ENCODE measurements at regions not wholly inside any gene's neighbourhood (a gene's known extent, or its start where the extent isn't known, plus 50 kb on each side); places are given as distances from the start of the nearest gene placed in this dataset.

DNA sequence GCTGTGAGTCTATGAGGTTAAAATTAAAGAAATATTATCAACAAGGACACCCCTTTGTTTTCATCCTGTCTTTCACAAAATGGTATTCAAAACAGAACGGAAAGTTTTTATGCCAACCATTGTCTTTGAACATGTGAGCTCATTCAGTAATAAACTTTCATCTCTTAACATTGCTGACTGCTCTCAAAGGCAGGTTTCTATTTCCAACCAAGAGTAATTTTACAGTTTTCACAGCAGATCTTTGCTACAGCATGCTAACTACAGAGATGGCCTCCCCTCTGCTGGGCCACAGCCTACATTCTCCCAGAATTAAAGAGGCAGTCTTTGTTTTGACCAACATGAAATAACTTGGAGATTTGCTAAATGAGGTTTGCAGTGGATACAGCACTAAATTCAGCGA, 101.5 kb downstream of the DMRT2 start (continued):
- TF ChIP-seq, protein P1, sequence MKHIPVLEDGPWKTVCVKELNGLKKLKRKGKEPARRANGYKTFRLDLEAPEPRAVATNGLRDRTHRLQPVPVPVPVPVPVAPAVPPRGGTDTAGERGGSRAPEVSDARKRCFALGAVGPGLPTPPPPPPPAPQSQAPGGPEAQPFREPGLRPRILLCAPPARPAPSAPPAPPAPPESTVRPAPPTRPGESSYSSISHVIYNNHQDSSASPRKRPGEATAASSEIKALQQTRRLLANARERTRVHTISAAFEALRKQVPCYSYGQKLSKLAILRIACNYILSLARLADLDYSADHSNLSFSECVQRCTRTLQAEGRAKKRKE (CRISPR knock-in tag; IDR thresholded peaks at IDR 0.05; ENCODE audit: low read depth): no peak
- TF ChIP-seq RNF2 (IDR thresholded peaks at IDR 0.05; ENCODE audit: borderline replicate concordance, low read depth) (no peak), HDAC2 (IDR thresholded peaks at IDR 0.05) (no peak), TP53 (CRISPR knock-in tag; IDR thresholded peaks at IDR 0.05) (no peak), JUN (IDR thresholded peaks at IDR 0.05) (no peak), ZFP36 (IDR thresholded peaks at IDR 0.05; ENCODE audit: borderline replicate concordance, partially characterized antibody) (no peak), MAZ (IDR thresholded peaks at IDR 0.05; ENCODE audit: borderline replicate concordance, low read depth, low read length) (no peak)

DNA sequence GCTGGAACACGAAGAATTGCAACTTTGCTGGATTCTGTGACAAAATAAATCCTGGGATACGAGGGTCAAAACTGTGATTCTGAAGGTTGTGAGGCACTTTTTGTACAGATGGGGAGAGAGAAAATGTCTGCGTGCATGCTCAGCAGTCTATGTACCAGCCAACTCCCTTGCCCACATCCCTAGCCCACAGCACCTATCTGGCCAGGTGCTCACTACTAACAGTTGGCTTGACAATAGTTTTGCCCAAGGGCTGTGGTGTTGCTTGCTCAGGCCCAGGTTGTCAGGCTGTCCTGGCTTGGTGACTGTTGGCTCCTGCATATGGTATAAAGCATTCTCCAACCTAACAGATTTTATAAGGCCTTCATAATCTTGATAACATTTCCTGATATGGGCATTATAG, 102.0 kb downstream of the DMRT2 start:
- ATAC-seq (no peak), DNase-seq (ENCODE audit: low read depth in 1 of 2, low spot score in 1 of 2) (no peak), FAIRE-seq (no peak)
- no peak overlapping the region for H3K27ac ChIP-seq
- WGBS (ENCODE audit: missing lambda C conversion rate): 5% methylated on average over 3 of the region's 3 CpGs
- no peak overlapping the region for H3K4me3 ChIP-seq
- no peak overlapping the region for H3K4me2 ChIP-seq
- H3K9me3 ChIP-seq: no peaks in the 10 kb centered on the region
- CTCF ChIA-PET: no interaction called here
- H3K4me1 ChIP-seq: no peaks in the 10 kb centered on the region
- POLR2A ChIA-PET: no interaction called here
- TF ChIP-seq RNF2 (IDR thresholded peaks at IDR 0.05; ENCODE audit: borderline replicate concordance, low read depth) (no peak), RAD21 (conservative IDR thresholded peaks at IDR 0.05 in 1 of 2, IDR thresholded peaks at IDR 0.05 in 1 of 2) (no peak), HOXB5 (CRISPR knock-in tag; IDR thresholded peaks at IDR 0.05) (no peak), RCOR1 (IDR thresholded peaks at IDR 0.05; ENCODE audit: low read depth, low read length) (no peak), EP300 (IDR thresholded peaks at IDR 0.05) (no peak), SMC3 (IDR thresholded peaks at IDR 0.05) (no peak), ZC3H11A (IDR thresholded peaks at IDR 0.05) (no peak), JUNB (IDR thresholded peaks at IDR 0.05) (no peak), CHD2 (IDR thresholded peaks at IDR 0.05; ENCODE audit: low read length, partially characterized antibody) (no peak), SREBF2 (IDR thresholded peaks at IDR 0.05) (no peak), KDM1A (IDR thresholded peaks at IDR 0.05; ENCODE audit: low read depth) (no peak), FOXS1 (CRISPR knock-in tag; IDR thresholded peaks at IDR 0.05) (no peak), HOXB13 (CRISPR knock-in tag; IDR thresholded peaks at IDR 0.05; ENCODE audit: low read depth) (no peak), MYC (IDR thresholded peaks at IDR 0.05; ENCODE audit: borderline replicate concordance, low read length) (no peak), POLR2A (IDR thresholded peaks at IDR 0.05; ENCODE audit: low read length) (no peak), CBX8 (IDR thresholded peaks at IDR 0.05) (no peak)
- TF ChIP-seq, protein P2, sequence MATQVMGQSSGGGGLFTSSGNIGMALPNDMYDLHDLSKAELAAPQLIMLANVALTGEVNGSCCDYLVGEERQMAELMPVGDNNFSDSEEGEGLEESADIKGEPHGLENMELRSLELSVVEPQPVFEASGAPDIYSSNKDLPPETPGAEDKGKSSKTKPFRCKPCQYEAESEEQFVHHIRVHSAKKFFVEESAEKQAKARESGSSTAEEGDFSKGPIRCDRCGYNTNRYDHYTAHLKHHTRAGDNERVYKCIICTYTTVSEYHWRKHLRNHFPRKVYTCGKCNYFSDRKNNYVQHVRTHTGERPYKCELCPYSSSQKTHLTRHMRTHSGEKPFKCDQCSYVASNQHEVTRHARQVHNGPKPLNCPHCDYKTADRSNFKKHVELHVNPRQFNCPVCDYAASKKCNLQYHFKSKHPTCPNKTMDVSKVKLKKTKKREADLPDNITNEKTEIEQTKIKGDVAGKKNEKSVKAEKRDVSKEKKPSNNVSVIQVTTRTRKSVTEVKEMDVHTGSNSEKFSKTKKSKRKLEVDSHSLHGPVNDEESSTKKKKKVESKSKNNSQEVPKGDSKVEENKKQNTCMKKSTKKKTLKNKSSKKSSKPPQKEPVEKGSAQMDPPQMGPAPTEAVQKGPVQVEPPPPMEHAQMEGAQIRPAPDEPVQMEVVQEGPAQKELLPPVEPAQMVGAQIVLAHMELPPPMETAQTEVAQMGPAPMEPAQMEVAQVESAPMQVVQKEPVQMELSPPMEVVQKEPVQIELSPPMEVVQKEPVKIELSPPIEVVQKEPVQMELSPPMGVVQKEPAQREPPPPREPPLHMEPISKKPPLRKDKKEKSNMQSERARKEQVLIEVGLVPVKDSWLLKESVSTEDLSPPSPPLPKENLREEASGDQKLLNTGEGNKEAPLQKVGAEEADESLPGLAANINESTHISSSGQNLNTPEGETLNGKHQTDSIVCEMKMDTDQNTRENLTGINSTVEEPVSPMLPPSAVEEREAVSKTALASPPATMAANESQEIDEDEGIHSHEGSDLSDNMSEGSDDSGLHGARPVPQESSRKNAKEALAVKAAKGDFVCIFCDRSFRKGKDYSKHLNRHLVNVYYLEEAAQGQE (IDR thresholded peaks at IDR 0.05): no peak
- TF ChIP-seq, protein P3, sequence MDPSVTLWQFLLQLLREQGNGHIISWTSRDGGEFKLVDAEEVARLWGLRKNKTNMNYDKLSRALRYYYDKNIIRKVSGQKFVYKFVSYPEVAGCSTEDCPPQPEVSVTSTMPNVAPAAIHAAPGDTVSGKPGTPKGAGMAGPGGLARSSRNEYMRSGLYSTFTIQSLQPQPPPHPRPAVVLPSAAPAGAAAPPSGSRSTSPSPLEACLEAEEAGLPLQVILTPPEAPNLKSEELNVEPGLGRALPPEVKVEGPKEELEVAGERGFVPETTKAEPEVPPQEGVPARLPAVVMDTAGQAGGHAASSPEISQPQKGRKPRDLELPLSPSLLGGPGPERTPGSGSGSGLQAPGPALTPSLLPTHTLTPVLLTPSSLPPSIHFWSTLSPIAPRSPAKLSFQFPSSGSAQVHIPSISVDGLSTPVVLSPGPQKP (IDR thresholded peaks at IDR 0.05; ENCODE audit: low read depth, low read length): no peak

Measured in A549 (cell line).